Activated CD4-positive, alpha-beta T cell treated with anti-CD3 and anti-CD28 coated beads for 1 hour (primary cell): ENCODE measurements at regions not wholly inside any gene's neighbourhood (a gene's known extent, or its start where the extent isn't known, plus 50 kb on each side); places are given as distances from the start of the nearest gene placed in this dataset.
A peak's percentile ranks its signal among the peaks of the same experiment; 100 is the strongest.

ENCODE experiments used
- DNase-seq: peaks from one replicate; pipeline ENCODE4 v3.0.0-alpha.2; 2020

DNA sequence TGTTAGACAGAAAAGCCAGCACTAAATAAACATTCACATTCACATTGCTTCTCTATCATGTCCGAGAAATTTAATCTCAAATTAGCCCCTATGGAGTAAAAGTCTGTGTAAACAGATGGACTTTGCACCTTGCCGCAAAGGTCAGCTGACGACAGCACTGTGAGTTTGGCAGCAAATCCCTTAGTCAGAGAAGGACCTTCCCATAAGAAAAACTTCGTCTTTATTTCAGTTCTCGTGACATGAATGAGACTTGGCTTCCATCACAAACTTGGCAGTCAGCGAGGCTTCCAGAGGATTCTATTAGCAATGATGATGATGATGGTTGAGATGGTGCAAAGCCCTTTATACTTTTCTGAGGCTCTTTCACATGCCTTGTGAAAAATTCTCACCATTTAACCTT lies 133.7 kb upstream of the IFNGR1 start:
- DNase-seq = no peak

DNA sequence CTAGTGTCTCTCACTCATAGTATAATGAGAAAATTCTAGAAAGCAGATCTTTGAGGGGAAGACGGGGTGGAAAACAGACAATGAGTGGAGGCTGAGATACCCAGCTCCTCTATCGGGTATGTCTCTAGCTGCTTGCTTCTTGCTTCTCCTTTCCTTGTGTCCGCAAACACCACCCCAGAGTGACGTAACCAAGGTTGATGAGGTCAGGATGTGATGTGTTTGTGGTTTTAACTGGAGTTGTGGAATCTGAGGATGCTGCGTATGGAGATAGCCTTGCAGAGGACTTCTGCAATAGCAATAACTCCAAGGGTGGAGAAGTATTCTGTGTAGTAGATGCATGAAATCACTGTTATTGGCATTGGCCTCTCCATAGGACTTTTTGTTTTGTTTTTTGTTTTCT lies 132.7 kb upstream of the IFNGR1 start:
- no peak for DNase-seq

DNA sequence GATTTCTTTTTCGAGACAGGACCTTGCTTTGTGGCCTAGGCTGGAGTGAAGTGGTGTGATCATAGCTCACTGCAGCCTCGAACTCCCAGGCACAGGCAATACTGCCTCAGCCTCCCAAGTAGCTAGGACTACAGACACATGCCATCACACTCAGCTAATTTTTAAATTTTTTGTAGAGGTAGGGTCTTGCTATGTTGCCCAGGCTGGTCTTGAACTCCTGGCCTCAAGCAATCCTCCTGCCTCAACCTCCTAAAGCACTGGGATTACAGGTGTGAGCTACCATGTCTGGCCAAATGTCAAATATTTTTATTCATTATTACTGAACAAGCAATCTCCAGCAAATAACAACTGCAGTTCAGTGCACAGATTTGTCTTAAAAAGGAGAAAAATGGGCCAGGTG lies 131.7 kb upstream of the IFNGR1 start:
- no peak for DNase-seq

DNA sequence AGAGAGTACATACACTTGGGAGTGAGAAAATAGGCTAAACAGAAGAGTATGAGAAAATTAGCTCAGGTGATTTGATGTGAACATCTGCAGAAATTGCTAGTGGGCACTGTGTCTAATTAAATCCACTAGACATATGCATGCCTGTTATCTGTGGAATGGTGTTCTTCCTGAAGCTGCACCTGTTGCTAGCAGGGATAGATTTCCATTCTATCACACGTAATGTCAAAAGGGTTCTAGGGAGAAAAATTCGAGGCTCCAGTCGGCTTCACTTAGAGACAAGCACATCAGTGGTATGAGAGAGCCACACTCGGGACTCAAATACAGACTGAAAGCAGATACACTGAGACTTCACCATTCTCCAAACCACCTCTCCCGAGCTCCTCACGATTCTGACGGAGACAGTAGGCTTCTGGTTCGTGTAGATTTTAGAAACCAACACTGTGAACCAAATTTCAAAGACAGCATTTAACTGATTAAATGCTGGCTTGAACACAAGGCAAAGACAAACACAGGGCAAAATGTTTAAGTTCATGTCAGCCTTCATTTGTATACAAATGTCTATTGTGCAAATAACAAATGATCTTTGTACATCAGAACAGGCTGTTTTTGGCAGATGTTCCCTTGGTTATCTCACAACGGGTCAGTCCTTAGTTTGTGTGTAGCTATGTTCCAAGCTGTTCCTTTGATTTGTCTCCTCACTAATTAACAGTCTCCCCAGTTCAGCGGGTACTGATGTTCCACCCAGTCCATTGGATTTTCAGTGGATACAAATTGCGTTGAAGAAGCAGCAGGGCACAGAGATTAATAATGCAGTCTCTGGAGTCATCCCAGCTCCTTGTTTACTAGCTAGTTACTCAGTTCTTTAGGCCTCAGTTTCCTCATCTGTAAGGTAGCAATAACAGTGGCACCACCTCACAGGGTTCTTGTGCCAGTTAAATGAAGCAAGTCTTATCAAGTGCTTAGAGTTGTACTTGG lies 131.0 kb upstream of the IFNGR1 start:
- DNase-seq = no peak

DNA sequence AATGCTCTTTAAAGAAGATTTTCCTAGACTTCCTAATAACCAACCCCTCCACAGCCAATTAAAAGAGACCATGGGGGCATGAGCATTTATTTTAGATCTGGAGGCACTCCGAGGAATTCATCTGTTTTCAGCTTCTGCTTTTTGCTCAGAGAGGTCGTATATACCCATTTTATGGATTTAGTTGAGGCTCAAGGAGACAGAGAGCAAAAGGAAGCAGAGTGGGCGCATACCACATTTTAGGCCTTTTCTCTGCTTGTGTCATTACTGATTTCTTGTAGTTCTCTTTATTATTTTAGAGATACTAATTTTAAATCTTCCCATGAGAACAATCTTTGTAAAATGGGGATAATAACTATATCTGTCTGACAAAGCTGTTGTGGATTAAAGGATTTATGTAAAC lies 129.6 kb upstream of the IFNGR1 start:
- DNase-seq = no peak

DNA sequence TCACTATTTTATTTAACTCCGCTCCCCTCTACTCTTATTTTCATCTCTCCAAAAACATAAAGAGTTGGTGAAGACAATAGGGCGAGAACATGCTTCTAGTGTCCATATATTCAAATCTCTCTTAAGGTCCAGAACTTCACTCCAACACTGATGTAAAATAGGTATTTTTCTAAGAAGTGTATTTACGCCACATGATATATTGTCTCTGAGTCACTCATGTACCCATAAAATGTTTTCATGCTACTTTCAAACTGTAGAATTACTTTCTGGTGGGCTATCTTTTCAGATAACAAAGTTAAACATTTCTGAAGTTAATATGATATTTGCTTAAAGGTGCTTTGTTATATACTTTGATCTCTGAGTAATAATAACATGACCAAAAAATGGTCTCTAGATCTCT lies 124.1 kb upstream of the IFNGR1 start:
- DNase-seq = no peak

DNA sequence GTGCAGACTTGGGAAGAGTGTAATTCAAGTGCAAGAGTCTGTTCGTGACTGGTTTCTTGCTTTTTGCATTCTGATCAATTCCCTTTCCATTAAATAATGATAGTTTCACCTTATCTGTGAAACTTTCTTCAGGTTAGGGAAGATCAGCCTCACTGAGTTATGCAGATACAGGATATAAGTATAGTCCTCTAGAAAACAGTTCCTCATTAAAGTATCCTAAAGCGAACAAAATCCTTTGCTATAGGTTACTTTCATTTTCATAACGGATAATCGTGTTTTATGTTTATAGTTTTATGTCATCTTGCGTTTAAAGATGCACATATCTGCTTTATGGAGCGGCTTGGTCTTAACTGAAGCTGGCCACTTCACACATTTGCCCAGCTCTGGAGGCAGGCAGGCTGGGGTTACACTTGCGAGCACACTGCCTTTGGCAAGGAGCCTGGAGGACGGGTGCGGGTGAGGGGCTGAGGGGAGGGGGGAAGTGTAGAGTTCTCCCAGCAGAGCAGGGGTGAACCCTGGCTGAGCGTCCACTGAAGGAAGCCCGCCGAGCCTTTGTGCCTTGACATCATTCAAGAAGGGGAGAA lies 123.5 kb upstream of the IFNGR1 start:
- no peak for DNase-seq

DNA sequence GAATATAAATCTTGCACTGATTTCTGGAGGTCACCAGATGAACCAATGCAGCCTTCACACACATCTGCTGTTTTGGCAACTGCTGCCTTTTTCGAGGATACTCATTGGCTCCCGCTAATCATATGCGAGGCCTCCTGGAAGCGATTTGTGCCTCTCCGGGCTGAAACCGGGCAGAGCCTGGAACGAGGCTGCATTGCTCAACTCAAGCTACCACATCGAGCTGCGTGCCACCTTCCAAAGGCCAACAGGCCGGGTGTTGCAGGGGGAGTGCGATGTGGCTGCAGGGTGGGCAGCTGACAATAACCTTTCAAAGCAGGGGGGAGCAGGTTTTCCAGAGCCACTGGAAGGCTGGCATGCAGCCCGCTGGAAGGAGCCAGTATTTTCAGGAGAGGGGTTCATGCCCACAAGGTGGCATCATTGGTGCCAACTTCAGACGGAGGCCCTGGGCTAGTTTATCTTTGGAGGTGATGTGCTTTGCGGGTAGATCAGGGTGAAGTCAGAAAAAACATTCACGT lies 122.6 kb upstream of the IFNGR1 start:
- peak; percentile 32 for DNase-seq

DNA sequence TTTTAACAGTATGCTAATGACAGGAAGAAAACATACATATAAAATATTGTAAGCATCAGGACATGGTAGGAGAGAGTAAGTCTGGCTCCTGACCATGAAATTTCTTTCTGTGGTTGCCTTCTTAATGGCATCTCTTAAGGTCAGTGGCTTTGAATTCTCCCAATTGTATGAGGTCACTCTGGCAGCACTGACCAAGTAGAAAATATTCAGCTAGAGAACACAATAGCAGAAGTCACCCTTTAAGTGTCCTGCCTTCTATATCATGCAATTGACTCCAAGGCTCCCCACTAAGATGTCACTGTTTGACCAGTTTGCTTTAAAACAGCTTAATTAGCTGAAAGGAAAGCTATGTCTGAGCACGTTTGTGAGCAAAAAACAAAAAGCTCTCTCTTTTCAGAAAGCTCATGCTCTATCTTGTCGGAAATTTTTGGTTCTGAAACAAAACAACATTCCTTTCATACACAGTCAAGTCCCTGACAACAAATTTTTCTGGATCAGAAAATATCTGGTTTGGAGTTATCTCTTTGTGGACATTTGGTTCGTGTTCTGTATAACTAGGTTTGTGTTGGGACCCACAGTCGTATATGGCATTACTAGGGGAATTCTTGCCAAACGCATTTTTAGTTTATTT lies 120.9 kb upstream of the IFNGR1 start:
- DNase-seq = no peak

DNA sequence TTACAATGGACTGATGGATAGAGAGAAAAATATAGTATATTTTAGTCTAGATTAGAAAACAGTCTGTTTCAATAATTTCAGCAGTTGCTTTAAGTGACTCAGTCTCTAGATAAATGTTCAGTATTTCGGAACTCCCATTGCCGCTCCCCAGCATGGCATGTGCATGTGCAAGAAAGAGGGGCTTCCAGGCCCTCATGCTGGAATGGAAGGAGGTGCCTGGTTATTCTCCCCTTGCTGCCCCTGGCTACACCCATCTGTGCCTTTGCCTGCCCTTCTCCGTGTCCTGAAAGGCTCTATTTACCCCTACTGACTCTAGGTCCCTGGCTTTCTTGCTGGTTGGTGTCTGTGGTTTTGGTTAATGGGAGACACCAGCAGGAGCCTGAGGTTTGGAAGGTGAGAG lies 115.7 kb upstream of the IFNGR1 start:
- no peak for DNase-seq

DNA sequence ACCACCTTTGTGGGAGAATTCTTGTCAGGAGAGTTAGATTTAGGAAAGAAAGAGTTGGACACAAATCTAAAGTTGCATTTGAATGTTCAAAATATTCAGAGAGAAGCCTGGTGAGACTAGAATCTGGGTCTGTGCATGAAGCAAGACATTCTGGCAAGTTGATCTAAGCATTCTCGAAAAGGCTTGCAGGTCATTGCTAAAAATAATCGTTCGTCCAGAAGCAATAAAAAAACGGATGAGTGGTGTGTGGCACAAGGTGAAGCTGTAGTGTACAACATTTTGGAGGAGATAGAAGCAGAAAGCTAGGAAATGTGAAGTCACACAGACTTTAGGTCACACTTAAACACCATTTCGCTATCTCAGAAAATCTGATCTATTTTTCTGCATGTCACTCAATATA lies 114.9 kb upstream of the IFNGR1 start:
- DNase-seq = no peak

DNA sequence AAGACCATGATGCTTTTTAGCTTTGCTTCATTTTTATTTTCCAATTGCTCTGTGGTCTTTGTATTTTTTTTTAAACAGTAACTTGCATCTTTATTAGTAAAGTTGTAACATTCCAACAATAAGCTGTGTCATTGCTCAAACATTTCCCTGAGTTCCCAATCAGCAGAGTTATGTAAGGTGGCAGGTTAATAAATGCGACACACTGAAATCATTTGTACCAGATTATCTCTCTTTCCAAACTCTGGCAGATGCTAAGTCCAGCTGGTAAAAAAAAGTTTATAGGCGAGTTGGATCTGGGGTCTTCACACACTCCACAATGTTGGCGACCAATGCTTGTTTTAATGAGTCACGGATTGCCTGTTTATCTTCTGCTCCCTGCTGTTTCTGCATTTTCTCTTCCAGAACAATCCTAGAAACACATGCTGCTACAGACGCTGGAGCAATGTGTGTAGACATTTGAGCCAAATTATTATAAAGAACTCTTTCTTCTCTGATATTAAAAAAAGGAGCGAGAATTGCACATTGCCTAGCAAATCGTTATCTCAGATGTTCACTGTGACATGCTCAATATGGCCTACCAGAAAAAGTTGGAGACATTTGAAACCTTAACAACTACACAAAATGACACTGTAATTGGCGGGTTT lies 113.6 kb upstream of the IFNGR1 start:
- no peak for DNase-seq

DNA sequence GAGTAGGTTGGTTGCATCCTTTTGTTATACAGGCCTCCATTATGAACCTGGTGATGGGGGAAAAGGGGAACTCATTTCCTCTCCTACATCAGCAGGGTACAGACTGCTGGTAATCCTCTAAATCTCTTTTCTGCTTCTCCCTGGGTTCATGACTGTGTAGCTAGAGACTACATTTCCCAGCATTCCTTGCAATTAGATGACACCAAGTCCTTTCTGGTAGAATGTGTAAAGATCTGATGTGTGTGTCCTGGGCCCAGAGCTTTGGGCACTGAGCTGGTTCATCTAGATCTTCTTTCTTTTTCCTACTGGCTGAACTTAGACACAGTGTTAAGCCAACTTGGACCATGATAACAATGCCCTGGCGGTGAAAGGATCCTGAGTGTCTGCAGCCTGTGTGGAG lies 104.7 kb upstream of the IFNGR1 start:
- no peak for DNase-seq

DNA sequence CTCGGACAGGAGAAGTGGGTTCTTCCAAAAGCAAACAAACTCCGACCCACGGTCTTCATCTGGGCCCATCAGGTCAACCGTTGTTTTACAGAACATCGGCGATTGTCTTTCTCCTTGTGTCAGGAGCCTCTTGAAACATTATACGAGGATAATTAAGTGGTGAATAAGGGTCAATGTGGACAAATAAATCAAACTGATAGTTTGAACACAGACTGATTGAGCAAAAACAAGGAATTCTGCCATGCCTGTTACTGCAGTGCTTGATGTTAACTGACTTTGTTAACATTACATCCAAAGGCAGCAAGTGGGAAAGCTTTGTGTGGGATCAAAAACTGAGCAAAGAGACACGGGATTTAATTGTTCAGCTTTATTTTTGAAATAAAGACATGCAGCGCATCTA lies 101.1 kb upstream of the IFNGR1 start:
- DNase-seq = no peak

DNA sequence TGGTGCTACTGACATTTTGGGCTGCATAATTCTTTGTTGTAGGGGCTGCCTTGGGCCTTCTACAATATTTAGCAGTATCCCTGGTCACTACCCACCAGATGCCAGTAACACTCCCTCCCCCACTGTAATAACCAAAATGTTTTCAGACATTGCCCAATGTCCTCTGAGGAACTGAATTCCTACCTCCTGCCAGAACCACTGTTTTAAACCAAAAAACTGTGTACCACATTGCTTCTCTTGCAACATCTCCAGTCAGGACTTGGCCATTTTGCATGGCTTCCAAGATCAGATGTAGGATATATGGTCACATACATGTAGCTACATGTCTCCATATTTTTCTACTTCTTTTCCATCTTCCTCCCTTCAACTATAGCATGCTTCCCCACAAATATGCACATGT lies 97.4 kb upstream of the IFNGR1 start:
- DNase-seq = no peak

DNA sequence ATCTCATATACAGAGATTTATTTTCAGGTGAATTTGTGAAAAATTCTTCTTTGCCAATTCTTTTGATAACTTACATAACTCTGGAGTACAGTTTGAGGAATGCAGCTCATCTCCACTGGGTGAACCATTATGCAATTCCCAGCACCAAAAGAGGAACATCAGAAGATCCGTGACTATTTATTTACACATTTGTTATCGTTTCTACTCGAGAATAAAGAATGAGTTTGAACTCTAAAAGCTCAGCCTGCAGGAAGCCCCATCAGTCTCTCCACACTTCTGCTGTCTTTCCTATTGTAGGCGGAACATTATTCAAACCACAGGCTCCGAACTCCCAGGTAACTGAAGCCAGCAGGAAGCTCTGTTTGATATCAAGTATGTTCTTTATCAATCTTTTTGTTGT lies 95.9 kb upstream of the IFNGR1 start:
- no peak for DNase-seq

DNA sequence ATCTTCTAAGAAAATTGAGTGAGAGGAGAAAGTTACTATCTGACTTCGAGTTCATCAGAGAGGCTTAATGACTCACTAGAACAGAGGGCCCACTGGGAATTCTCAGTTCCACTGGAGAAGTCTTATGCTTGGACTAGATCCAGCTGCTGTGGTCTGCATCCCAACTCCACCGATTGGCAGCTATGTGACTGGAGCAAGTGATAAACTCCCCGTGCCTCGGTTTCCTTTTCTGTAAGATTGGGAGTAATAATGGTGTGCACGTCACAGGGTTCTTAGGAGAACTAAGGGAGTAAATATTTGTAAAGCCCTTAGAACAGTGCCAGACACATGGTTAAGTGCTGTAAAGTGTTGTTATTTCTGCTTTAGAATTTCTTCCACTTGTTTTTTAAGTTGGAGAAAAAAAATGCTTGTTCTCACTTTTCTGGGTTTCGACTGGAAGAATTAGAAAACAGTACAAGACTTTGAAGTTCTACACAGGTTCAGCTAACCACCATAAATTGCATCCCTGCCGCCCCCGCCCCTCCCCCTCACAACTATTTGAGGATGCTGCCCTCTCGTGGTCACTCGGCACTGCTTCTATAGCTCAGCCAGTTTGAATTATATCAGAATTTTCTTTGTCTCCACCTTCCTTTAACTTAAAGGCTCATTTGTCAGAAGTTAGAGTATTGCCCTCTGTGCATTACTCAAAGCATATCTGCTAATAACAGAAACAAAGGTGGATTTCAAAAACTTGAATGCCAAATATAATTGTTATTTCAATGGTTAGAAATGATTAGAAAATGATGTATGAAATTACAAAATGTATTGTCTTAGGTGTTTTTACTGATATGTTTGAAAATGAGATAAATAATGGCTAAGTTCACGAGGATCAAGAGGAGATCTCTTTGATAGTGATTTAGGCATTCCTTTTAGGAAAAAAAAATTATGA lies 95.0 kb upstream of the IFNGR1 start:
- DNase-seq = peak; percentile 45

DNA sequence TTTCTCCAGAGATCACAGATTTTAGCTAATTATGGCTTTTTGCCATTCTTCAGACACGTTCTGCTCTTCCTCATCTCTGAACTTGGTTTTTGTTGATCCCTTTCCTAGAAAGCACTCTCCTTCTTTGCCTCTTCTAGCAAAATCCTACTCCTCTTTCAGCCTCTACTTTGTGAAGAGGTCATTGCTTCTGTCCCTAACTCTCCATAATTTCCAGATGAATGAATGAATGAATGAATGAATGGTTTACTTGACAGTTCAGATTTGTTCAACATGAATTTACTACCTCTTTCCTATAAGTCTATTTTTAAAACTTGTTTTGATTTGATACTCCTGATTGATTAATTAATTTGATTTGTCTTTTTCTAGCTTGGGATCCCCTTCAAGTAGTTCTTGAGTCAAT lies 94.0 kb upstream of the IFNGR1 start:
- DNase-seq = no peak

DNA sequence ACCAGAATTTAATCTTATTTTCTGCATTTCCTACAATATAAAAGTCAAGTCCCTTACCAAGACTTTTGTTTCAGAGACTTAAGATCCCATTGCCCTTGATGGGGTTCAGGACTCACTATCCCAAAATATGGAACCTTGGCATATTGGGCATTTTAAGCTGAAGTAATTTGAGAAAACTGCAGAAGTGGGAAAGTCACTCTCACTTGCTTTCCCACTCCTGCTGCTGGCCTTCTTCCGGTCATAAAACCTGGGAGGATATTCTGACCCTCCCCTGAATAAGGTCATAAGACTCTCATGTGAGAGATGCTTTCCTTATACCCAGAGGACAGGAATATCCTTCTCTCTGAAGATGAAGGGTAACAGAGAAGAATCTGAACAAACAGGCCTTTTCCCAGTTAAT lies 92.8 kb upstream of the IFNGR1 start:
- DNase-seq = no peak

DNA sequence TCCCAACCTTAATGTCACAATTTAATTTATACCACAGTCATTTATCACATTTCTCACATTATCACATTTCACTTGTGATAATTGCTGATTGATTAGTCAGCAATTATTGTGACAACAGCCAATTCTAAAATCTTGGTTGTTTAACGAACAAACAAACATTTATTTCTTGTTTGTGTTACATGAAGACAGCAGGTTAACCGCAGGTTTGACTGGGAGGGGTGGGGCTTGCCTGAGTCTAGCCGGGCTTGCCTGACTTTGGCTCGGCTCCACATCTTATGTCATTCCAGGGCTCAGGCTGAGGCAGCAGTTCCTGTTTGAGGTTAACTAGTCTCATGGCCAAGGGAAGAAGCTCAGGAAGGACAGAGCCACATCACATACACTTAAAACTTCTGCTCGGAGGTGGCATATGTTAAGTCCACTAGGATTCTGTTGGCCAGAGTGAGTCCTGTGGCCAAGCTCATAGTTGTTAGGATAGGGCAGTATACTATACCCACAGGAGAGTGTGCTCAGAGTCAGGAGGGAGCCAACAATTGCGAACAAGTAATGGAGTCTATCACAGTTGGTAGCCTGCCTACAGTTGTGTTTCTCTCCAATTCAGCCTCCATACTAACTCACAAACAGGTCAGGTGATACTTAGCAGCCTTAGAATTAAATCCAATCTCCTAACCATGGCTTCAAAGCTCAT lies 90.0 kb upstream of the IFNGR1 start:
- DNase-seq = no peak

DNA sequence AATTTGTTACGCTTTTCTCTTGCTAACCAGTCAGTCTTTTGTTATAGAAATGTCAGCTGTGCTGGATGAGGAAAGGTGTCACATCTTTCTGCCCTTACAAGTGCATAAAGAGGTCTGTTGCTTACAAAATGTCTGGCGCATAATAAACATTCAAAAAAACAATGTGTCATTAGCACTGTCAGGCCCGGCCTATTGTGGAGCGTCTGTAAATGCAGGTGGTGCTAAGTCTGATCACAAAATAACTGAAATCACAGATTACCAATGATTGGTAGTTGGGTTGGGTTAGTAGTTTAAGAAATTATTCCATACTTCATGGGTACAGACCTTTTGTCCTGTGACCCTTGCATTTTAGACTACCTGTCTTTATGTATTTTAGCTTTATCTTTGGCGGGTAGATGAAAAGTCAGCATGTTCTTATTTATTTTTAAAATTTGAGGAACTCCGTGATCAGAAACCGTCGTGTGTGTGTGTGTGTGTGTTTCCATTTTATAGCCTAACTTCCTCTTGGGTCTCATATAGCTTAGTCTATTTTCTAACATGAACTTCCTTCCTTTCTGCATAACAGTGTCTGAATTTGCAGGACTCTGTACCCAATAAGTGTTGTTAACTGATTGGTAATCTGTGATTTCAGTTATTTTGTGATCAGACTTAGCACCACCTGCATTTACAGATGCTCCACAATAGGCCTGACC lies 88.1 kb upstream of the IFNGR1 start:
- DNase-seq = no peak
